Left ventricle myocardium inferior (tissue), 1 donor: ENCODE measurements at regions not wholly inside any gene's neighbourhood (a gene's known extent, or its start where the extent isn't known, plus 50 kb on each side); places are given as distances from the start of the nearest gene placed in this dataset.

Experiments
- DNase-seq: peaks from one replicate; pipeline ENCODE4 v3.0.0-alpha.2; 2020
- H3K27ac ChIP-seq: fragments of 200-600 bp; replicated peaks from 2 replicates; pipeline ENCODE4 v1.8.0; 2021
- H3K27me3 ChIP-seq: fragments of 200-600 bp; 2 replicates; pipeline ENCODE4 v1.8.0; 2021; ENCODE audit warnings: low read depth
- H3K36me3 ChIP-seq: fragments of 200-600 bp; 2 replicates; pipeline ENCODE4 v1.8.0; 2021
- H3K4me1 ChIP-seq: fragments of 200-600 bp; 2 replicates; pipeline ENCODE4 v1.8.0; 2021
- H3K4me3 ChIP-seq: fragments of 200-600 bp; 2 replicates; pipeline ENCODE4 v1.8.0; 2021; ENCODE audit warnings: mild to moderate bottlenecking, moderate library complexity
- H3K9me3 ChIP-seq: fragments of 200-600 bp; replicated peaks from 2 replicates; pipeline ENCODE4 v1.8.0; 2021
- CTCF ChIP-seq: fragments of 200-600 bp; IDR thresholded peaks from 2 replicates; pipeline ENCODE4 v1.8.0; 2021; ENCODE audit warnings: antibody characterized with exemption, mild to moderate bottlenecking, borderline replicate concordance
- intact Hi-C: fragments of 100-400 bp; cut with micrococcal nuclease; formaldehyde crosslinking; loops from one replicate; pipeline ENCODE4 v1.11.0; 2022
- donor health status: DM: no; HTN: yes; CAD: no; lungs with severe emphysema.

- TF ChIP-seq CTCF, result no peak
- H3K4me1 ChIP-seq, result peaks cover 18% of the 10 kb centered on the region
- H3K9me3 ChIP-seq, result no peaks in the 10 kb centered on the region
- intact Hi-C loops, result no loop called here
- H3K36me3 ChIP-seq, result no peaks in the 10 kb centered on the region
- peaks cover 11% of the 10 kb centered on the region for H3K27me3 ChIP-seq
- H3K27ac ChIP-seq, result no peak overlapping the region
- no peak for DNase-seq
- H3K4me3 ChIP-seq, result no peak overlapping the region
Observed at GRCh38 chr5:133889271-133889905, 79.0 kb downstream of the C5orf15 start.

DNA sequence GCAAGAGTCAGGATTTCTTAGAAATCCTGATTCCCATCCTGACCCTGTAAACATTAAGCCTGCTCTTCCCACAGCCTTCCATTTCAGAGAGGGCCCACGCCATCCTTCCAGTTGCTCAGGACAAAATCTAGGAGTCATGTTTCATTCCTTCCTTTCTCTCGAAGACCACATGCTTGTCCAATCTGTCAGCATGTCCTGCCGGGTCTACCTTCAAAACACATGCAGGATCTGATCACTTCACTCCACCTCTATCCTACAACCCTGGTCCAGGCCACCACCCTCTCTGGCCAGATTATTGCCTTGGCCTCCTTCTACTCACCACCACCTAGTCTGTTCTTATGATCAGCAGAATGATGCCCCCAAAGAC is 79.8 kb downstream of the C5orf15 start:
- no peak for TF ChIP-seq CTCF
- Histone ChIP-seq H3K4me3 (no peak overlapping the region), H3K4me1 (peaks cover 10% of the 10 kb centered on the region), H3K9me3 (no peaks in the 10 kb centered on the region), H3K36me3 (no peaks in the 10 kb centered on the region), H3K27ac (no peak overlapping the region), H3K27me3 (peaks cover 11% of the 10 kb centered on the region)
- DNase-seq, result no peak
- intact Hi-C loops, result no loop called here

GRCh38 chr5:133885566-133885965 is 82.9 kb downstream of the C5orf15 start:
- H3K27me3 ChIP-seq, result peaks cover 31% of the 10 kb centered on the region
- H3K27ac ChIP-seq, result no peak overlapping the region
- H3K36me3 ChIP-seq, result no peaks in the 10 kb centered on the region
- TF ChIP-seq CTCF, result no peak
- no peak for DNase-seq
- intact Hi-C loops, result no loop called here
- peaks cover under 1% of the 10 kb centered on the region for H3K4me1 ChIP-seq
- no peak overlapping the region for H3K4me3 ChIP-seq
- no peaks in the 10 kb centered on the region for H3K9me3 ChIP-seq

- DNase-seq, result no peak
- peaks cover 31% of the 10 kb centered on the region for H3K27me3 ChIP-seq
- H3K9me3 ChIP-seq, result no peaks in the 10 kb centered on the region
- H3K4me1 ChIP-seq, result no peaks in the 10 kb centered on the region
- intact Hi-C loops, result no loop called here
- H3K27ac ChIP-seq, result no peak overlapping the region
- TF ChIP-seq CTCF, result no peak
- H3K4me3 ChIP-seq, result no peak overlapping the region
- H3K36me3 ChIP-seq, result no peaks in the 10 kb centered on the region
Observed at GRCh38 chr5:133884569-133885311, 83.7 kb downstream of the C5orf15 start.

DNA sequence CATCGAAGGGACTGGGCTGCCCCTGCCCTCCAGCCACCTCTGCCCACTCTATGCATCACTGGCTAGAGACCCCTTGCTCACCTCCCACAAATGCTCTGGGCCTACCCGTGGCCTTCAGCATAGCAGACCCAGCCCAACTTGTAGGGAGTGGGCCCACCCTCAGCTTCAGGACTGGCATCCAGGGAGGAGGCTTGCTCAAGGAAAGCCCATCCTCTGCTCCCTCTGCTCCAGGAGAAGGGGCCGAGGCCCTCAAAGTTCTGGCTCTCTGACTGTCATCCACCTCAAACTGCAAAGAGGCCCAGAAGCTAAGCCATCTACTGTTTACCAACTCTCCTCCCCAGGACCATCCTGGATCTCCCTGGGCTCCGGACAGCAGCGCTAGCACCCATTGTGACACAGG is 84.5 kb downstream of the C5orf15 start:
- DNase-seq, result no peak
- Histone ChIP-seq H3K4me1 (no peaks in the 10 kb centered on the region), H3K27ac (no peak overlapping the region), H3K4me3 (no peak overlapping the region), H3K9me3 (no peaks in the 10 kb centered on the region), H3K36me3 (no peaks in the 10 kb centered on the region), H3K27me3 (peaks cover 31% of the 10 kb centered on the region)
- no peak for TF ChIP-seq CTCF
- intact Hi-C loops, result no loop called here
